ENCODE measurements at regions not wholly inside any gene's neighbourhood (a gene's known extent, or its start where the extent isn't known, plus 50 kb on each side); places are given as distances from the start of the nearest gene placed in this dataset.

DNA sequence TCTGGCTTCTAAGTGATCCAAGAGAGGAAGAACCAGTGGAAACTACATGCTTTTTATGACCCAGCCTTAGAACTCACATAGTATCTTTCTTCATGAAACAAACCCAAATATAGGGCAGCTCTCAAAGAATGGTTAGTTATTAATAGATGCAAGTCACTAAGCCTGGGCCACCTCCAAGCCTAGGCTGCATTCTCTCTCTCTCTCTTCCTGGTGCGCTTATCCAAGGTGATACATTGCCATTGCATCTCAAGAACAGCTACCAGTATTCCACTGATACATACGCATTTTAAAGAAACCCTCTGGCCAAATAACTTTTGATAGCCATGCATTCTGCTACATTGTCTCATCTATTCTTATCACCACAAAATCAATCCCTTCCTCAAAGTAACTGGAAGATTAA, 455.6 kb upstream of the ADGRL2 start:
- TF ChIP-seq, protein P1, sequence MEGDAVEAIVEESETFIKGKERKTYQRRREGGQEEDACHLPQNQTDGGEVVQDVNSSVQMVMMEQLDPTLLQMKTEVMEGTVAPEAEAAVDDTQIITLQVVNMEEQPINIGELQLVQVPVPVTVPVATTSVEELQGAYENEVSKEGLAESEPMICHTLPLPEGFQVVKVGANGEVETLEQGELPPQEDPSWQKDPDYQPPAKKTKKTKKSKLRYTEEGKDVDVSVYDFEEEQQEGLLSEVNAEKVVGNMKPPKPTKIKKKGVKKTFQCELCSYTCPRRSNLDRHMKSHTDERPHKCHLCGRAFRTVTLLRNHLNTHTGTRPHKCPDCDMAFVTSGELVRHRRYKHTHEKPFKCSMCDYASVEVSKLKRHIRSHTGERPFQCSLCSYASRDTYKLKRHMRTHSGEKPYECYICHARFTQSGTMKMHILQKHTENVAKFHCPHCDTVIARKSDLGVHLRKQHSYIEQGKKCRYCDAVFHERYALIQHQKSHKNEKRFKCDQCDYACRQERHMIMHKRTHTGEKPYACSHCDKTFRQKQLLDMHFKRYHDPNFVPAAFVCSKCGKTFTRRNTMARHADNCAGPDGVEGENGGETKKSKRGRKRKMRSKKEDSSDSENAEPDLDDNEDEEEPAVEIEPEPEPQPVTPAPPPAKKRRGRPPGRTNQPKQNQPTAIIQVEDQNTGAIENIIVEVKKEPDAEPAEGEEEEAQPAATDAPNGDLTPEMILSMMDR (IDR thresholded peaks at IDR 0.05 in 4 of 5, conservative IDR thresholded peaks at IDR 0.05 in 1 of 5) = no peak
- TF ChIP-seq POLR2A (IDR thresholded peaks at IDR 0.05) = no peak
